ENCODE measurements at regions not wholly inside any gene's neighbourhood (a gene's known extent, or its start where the extent isn't known, plus 50 kb on each side); places are given as distances from the start of the nearest gene placed in this dataset.

DNA sequence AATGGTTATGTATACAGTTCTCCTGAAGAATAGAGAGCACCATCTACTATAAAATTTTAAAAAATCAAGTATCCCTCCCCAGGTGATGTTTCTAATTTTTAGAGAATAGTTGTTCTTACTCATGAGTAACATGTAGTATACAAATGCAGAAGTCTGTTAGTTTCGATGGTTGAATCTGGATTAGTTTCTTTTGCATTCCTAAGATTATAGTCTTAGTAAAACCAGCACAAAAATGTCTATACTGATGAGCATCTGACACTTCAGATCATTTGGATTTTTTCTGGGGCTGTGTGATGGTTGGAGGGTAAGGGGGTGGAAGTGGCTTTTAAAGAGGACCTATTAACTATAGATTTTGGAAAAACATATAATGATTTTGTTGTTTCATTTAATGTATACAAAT is 167.3 kb upstream of the SGO1 start (continued):
- TF ChIP-seq, protein P1, sequence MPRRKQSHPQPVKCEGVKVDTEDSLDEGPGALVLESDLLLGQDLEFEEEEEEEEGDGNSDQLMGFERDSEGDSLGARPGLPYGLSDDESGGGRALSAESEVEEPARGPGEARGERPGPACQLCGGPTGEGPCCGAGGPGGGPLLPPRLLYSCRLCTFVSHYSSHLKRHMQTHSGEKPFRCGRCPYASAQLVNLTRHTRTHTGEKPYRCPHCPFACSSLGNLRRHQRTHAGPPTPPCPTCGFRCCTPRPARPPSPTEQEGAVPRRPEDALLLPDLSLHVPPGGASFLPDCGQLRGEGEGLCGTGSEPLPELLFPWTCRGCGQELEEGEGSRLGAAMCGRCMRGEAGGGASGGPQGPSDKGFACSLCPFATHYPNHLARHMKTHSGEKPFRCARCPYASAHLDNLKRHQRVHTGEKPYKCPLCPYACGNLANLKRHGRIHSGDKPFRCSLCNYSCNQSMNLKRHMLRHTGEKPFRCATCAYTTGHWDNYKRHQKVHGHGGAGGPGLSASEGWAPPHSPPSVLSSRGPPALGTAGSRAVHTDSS (tag by site-specific recombination; IDR thresholded peaks at IDR 0.05) = no peak
- no peak for TF ChIP-seq ZNF626 (tag by site-specific recombination; IDR thresholded peaks at IDR 0.05)

DNA sequence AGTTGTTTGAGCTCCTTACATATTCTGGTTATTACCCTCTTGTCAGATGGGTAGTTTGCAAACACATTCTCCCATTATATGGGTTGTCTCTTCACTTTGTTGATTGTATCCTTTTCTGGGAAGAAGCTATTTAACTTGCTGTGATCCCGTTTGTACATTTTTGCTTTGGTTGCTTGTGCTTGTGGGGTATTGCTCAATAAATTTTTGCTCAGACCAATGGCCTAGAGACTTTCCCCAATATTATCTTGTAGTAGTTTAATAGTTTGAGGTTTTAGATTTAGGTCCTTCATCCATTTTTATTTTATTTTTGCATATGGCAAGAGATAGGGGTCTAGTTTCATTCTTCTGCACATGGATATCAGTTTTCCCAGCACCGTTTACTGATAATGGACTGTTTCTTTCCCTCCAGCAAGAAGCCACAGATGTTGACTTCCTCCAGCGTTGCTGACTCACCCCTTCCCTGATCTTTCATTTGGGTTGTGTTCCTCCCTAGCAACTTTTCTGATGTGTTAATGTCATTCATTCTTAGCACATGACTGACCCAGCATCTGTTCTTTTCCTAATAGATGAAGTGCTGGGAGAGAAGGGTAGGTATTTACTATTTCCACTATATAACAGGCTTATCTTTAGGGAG is 166.7 kb upstream of the SGO1 start:
- POLR2A ChIA-PET = no interaction called here
- no peaks in the 10 kb centered on the region for H3K36me3 ChIP-seq (ENCODE audit: control insufficient read depth in 2 of 2, insufficient read depth in 1 of 2, low read length in 2 of 2)

DNA sequence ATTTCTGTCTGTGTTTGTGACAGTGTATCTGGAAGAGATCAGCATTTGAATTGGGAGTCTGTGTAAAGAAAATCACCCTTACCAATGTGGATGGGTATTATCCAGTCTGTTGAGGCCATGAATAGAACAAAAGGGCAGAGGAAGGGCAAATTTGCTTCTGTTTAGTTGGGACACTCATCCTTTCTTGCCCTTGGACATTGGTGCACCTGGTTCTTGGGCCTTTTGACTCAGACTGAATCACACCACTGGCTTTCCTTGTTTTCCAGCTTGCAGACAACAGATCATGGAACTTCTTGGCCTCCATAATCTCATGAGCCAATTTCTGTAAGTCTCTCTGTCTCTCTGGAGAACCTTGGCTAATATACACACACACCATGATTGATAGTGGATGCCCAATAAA is 164.4 kb upstream of the SGO1 start:
- Histone ChIP-seq H3K27ac (ENCODE audit: extremely low read depth, low read depth, low read length) (no peak overlapping the region), H3K4me1 (ENCODE audit: control insufficient read depth, insufficient read depth, low read length) (no peaks in the 10 kb centered on the region), H3K36me3 (ENCODE audit: control insufficient read depth in 2 of 2, insufficient read depth in 1 of 2, low read length in 2 of 2) (no peaks in the 10 kb centered on the region), H3K9me3 (ENCODE audit: control insufficient read depth, insufficient read depth, low read depth, low read length) (no peaks in the 10 kb centered on the region), H3K4me3 (ENCODE audit: low read depth, low read length) (no peak overlapping the region)
- ChIA-PET POLR2A (no interaction called here), CTCF (interaction anchor here (0.7 kb wide), 1 partner anchor 10 kb away, joined by 3 read pairs; no protein-coding TSS in a partner anchor)
- TF ChIP-seq, protein P2, sequence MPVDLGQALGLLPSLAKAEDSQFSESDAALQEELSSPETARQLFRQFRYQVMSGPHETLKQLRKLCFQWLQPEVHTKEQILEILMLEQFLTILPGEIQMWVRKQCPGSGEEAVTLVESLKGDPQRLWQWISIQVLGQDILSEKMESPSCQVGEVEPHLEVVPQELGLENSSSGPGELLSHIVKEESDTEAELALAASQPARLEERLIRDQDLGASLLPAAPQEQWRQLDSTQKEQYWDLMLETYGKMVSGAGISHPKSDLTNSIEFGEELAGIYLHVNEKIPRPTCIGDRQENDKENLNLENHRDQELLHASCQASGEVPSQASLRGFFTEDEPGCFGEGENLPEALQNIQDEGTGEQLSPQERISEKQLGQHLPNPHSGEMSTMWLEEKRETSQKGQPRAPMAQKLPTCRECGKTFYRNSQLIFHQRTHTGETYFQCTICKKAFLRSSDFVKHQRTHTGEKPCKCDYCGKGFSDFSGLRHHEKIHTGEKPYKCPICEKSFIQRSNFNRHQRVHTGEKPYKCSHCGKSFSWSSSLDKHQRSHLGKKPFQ (tag by site-specific recombination; IDR thresholded peaks at IDR 0.05) = no peak
- no peak for TF ChIP-seq ZNF707 (tag by site-specific recombination; IDR thresholded peaks at IDR 0.05)
- no peak for TF ChIP-seq ZNF596 (tag by site-specific recombination; IDR thresholded peaks at IDR 0.05)
- TF ChIP-seq ZNF76 (tag by site-specific recombination; IDR thresholded peaks at IDR 0.05; ENCODE audit: borderline replicate concordance, low read depth) = no peak
- TF ChIP-seq WT1 (tag by site-specific recombination; IDR thresholded peaks at IDR 0.05) = no peak
- TF ChIP-seq ZNF48 (tag by site-specific recombination; IDR thresholded peaks at IDR 0.05) = no peak

More for the DNA sequence above, 166.7 kb upstream of the SGO1 start:
- no peaks in the 10 kb centered on the region for H3K4me1 ChIP-seq (ENCODE audit: control insufficient read depth, insufficient read depth, low read length)
- TF ChIP-seq, protein P3, sequence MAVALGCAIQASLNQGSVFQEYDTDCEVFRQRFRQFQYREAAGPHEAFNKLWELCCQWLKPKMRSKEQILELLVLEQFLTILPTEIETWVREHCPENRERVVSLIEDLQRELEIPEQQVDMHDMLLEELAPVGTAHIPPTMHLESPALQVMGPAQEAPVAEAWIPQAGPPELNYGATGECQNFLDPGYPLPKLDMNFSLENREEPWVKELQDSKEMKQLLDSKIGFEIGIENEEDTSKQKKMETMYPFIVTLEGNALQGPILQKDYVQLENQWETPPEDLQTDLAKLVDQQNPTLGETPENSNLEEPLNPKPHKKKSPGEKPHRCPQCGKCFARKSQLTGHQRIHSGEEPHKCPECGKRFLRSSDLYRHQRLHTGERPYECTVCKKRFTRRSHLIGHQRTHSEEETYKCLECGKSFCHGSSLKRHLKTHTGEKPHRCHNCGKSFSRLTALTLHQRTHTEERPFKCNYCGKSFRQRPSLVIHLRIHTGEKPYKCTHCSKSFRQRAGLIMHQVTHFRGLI (tag by site-specific recombination; IDR thresholded peaks at IDR 0.05) = no peak
- TF ChIP-seq ZNF629 (tag by site-specific recombination; IDR thresholded peaks at IDR 0.05) = no peak
- TF ChIP-seq, protein P4, sequence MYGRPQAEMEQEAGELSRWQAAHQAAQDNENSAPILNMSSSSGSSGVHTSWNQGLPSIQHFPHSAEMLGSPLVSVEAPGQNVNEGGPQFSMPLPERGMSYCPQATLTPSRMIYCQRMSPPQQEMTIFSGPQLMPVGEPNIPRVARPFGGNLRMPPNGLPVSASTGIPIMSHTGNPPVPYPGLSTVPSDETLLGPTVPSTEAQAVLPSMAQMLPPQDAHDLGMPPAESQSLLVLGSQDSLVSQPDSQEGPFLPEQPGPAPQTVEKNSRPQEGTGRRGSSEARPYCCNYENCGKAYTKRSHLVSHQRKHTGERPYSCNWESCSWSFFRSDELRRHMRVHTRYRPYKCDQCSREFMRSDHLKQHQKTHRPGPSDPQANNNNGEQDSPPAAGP (tag by site-specific recombination; IDR thresholded peaks at IDR 0.05) = no peak
- TF ChIP-seq IKZF3 (tag by site-specific recombination; IDR thresholded peaks at IDR 0.05) = no peak
- TF ChIP-seq, protein P5, sequence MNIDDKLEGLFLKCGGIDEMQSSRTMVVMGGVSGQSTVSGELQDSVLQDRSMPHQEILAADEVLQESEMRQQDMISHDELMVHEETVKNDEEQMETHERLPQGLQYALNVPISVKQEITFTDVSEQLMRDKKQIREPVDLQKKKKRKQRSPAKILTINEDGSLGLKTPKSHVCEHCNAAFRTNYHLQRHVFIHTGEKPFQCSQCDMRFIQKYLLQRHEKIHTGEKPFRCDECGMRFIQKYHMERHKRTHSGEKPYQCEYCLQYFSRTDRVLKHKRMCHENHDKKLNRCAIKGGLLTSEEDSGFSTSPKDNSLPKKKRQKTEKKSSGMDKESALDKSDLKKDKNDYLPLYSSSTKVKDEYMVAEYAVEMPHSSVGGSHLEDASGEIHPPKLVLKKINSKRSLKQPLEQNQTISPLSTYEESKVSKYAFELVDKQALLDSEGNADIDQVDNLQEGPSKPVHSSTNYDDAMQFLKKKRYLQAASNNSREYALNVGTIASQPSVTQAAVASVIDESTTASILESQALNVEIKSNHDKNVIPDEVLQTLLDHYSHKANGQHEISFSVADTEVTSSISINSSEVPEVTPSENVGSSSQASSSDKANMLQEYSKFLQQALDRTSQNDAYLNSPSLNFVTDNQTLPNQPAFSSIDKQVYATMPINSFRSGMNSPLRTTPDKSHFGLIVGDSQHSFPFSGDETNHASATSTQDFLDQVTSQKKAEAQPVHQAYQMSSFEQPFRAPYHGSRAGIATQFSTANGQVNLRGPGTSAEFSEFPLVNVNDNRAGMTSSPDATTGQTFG (tag by site-specific recombination; IDR thresholded peaks at IDR 0.05; ENCODE audit: borderline replicate concordance) = no peak
- TF ChIP-seq ZNF169 (tag by site-specific recombination; IDR thresholded peaks at IDR 0.05) = no peak
- TF ChIP-seq, protein P6, sequence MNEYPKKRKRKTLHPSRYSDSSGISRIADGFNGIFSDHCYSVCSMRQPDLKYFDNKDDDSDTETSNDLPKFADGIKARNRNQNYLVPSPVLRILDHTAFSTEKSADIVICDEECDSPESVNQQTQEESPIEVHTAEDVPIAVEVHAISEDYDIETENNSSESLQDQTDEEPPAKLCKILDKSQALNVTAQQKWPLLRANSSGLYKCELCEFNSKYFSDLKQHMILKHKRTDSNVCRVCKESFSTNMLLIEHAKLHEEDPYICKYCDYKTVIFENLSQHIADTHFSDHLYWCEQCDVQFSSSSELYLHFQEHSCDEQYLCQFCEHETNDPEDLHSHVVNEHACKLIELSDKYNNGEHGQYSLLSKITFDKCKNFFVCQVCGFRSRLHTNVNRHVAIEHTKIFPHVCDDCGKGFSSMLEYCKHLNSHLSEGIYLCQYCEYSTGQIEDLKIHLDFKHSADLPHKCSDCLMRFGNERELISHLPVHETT (tag by site-specific recombination; IDR thresholded peaks at IDR 0.05) = no peak
- no peak for TF ChIP-seq ZEB2 (tag by site-specific recombination; IDR thresholded peaks at IDR 0.05)
- CTCF ChIA-PET = no interaction called here
- no peak overlapping the region for H3K27ac ChIP-seq (ENCODE audit: extremely low read depth, low read depth, low read length)
- no peak overlapping the region for H3K4me3 ChIP-seq (ENCODE audit: low read depth, low read length)
- H3K9me3 ChIP-seq (ENCODE audit: control insufficient read depth, insufficient read depth, low read depth, low read length) = no peaks in the 10 kb centered on the region
